AG08395 (cell line): ENCODE measurements at regions not wholly inside any gene's neighbourhood (a gene's known extent, or its start where the extent isn't known, plus 50 kb on each side); places are given as distances from the start of the nearest gene placed in this dataset.
"Not testable (repeated sequence)": the region's sequence is repeated elsewhere in the genome, so short reads cannot be mapped to it uniquely, and the experiment has no call there.

Experiments
- DNase-seq: peaks from one replicate; pipeline ENCODE4 v3.0.0; 2012; ENCODE audit warnings: mixed read lengths, low spot score

- DNase-seq = no peak
Measured at GRCh38 chr4:116018831-116019230, 905.4 kb upstream of the NDST4 start.

GRCh38 chr4:116016201-116016600 lies 902.8 kb upstream of the NDST4 start:
- no peak for DNase-seq

GRCh38 chr4:116015549-116015948 lies 902.1 kb upstream of the NDST4 start:
- DNase-seq = no peak

- no peak for DNase-seq
Measured at GRCh38 chr4:116015062-116015461, 901.6 kb upstream of the NDST4 start.

GRCh38 chr4:116010923-116011322 lies 897.5 kb upstream of the NDST4 start:
- no peak for DNase-seq

- DNase-seq = no peak
Measured at GRCh38 chr4:116005806-116006088, 892.3 kb upstream of the NDST4 start.

- DNase-seq = no peak
Measured at GRCh38 chr4:116005037-116005805, 891.8 kb upstream of the NDST4 start.

- DNase-seq = no peak
Measured at GRCh38 chr4:116001291-116001690, 887.9 kb upstream of the NDST4 start.

- DNase-seq = no peak
Measured at GRCh38 chr4:115986573-115986972, 873.2 kb upstream of the NDST4 start.

- DNase-seq = not testable (repeated sequence)
Measured at GRCh38 chr4:115975421-115976001, 862.1 kb upstream of the NDST4 start.

GRCh38 chr4:115973768-115974167 lies 860.3 kb upstream of the NDST4 start:
- DNase-seq = no peak

- no peak for DNase-seq
Measured at GRCh38 chr4:115972967-115973366, 859.5 kb upstream of the NDST4 start.

- DNase-seq = no peak
Measured at GRCh38 chr4:115970859-115971258, 857.4 kb upstream of the NDST4 start.

- DNase-seq = no peak
Measured at GRCh38 chr4:115969756-115970155, 856.3 kb upstream of the NDST4 start.

- no peak for DNase-seq
Measured at GRCh38 chr4:115965588-115965987, 852.2 kb upstream of the NDST4 start.

- not testable (repeated sequence) for DNase-seq
Measured at GRCh38 chr4:115956054-115956796, 842.8 kb upstream of the NDST4 start.

- no peak for DNase-seq
Measured at GRCh38 chr4:115950806-115951205, 837.4 kb upstream of the NDST4 start.

GRCh38 chr4:115949974-115950743 lies 836.7 kb upstream of the NDST4 start:
- DNase-seq = not testable (repeated sequence)

- DNase-seq = no peak
Measured at GRCh38 chr4:115945026-115945425, 831.6 kb upstream of the NDST4 start.

GRCh38 chr4:115944146-115944905 lies 830.9 kb upstream of the NDST4 start:
- DNase-seq = no peak

GRCh38 chr4:115938764-115939443 lies 825.5 kb upstream of the NDST4 start:
- no peak for DNase-seq
